GM19395 (cell line): ENCODE measurements at regions not wholly inside any gene's neighbourhood (a gene's known extent, or its start where the extent isn't known, plus 50 kb on each side); places are given as distances from the start of the nearest gene placed in this dataset.

Source experiments
- ATAC-seq: cut with Tn5 transposase; IDR thresholded peaks from one replicate; pipeline ENCODE4 v1.9.1; 2021; ENCODE audit warnings: mild to moderate bottlenecking, moderate library complexity; ENCODE audit not compliant: unreplicated experiment

- no peak for ATAC-seq
Observed at GRCh38 chr22:47375621-47376321, 613.3 kb downstream of the TBC1D22A start.

- no peak for ATAC-seq
Observed at GRCh38 chr22:47374901-47375575, 612.6 kb downstream of the TBC1D22A start.

GRCh38 chr22:47374273-47374771 lies 611.9 kb downstream of the TBC1D22A start:
- no peak for ATAC-seq

- no peak for ATAC-seq
Observed at GRCh38 chr22:47373648-47374272, 611.3 kb downstream of the TBC1D22A start.

GRCh38 chr22:47372596-47373385 lies 610.3 kb downstream of the TBC1D22A start:
- ATAC-seq: no peak

GRCh38 chr22:47372111-47372581 lies 609.7 kb downstream of the TBC1D22A start:
- ATAC-seq: no peak

- no peak for ATAC-seq
Observed at GRCh38 chr22:47371263-47372090, 609.0 kb downstream of the TBC1D22A start.

- no peak for ATAC-seq
Observed at GRCh38 chr22:47370448-47371262, 608.2 kb downstream of the TBC1D22A start.

GRCh38 chr22:47369431-47370015 lies 607.1 kb downstream of the TBC1D22A start:
- no peak for ATAC-seq

GRCh38 chr22:47369020-47369419 lies 606.6 kb downstream of the TBC1D22A start:
- ATAC-seq: no peak

GRCh38 chr22:47367993-47368945 lies 605.8 kb downstream of the TBC1D22A start:
- ATAC-seq: no peak

GRCh38 chr22:47367107-47367690 lies 604.7 kb downstream of the TBC1D22A start:
- no peak for ATAC-seq

- ATAC-seq: no peak
Observed at GRCh38 chr22:47366026-47366767, 603.7 kb downstream of the TBC1D22A start.

GRCh38 chr22:47361247-47361646 lies 598.8 kb downstream of the TBC1D22A start:
- ATAC-seq: no peak

- ATAC-seq: no peak
Observed at GRCh38 chr22:47357493-47357892, 595.0 kb downstream of the TBC1D22A start.

GRCh38 chr22:47357086-47357485 lies 594.6 kb downstream of the TBC1D22A start:
- no peak for ATAC-seq
